Memory B cell (primary cell): ENCODE measurements at regions not wholly inside any gene's neighbourhood (a gene's known extent, or its start where the extent isn't known, plus 50 kb on each side); places are given as distances from the start of the nearest gene placed in this dataset.

Experiments used
- ATAC-seq: fragments of 150-1000 bp; cut with Tn5 transposase; 2 replicates; pipeline ENCODE4 v1.10.0; 2021; ENCODE audit warnings: low read depth, mild to moderate bottlenecking, moderate library complexity
- DNase-seq, 2 donors: peaks; one replicate each; pipeline ENCODE4 v3.0.0; 2022; ENCODE audit warnings: low spot score in 2 of 2
- H3K27ac Mint-ChIP-seq: one replicate; pipeline ENCODE4 v1.8.0; 2022; ENCODE audit warnings: mild to moderate bottlenecking, moderate library complexity, mixed read lengths
- H3K27me3 Mint-ChIP-seq: one replicate; pipeline ENCODE4 v1.8.0; 2022; ENCODE audit warnings: mixed read lengths
- H3K36me3 Mint-ChIP-seq: one replicate; pipeline ENCODE4 v1.8.0; 2022; ENCODE audit warnings: mild to moderate bottlenecking, mixed read lengths
- H3K4me1 Mint-ChIP-seq: one replicate; pipeline ENCODE4 v1.8.0; 2022; ENCODE audit warnings: mixed read lengths
- H3K4me3 Mint-ChIP-seq: one replicate; pipeline ENCODE4 v1.8.0; 2022; ENCODE audit warnings: mild to moderate bottlenecking, moderate library complexity, mixed read lengths
- H3K9me3 Mint-ChIP-seq: one replicate; pipeline ENCODE4 v1.8.0; 2022; ENCODE audit warnings: mixed read lengths

DNA sequence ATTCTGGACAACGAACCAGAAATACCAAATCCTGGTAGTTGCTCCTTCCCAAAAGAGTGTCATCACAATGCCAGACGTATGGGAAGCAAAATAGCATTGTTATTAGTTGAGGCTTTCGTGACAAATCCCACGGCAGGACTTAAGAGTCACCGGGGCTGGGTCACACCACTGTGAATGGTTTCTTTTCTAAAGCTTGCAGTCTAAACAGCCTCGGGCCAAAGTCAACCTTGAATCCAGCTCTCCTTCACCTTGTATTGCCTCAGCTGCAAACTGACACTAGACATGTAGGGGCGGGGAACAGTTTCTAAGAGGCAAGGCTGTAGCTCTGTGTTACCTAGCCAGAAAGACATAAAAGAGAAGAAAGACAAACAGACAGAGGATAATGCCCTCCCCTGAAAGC, 734.8 kb downstream of the MED13L start:
- no peak overlapping the region for H3K27ac Mint-ChIP-seq
- H3K27me3 Mint-ChIP-seq = no peaks in the 10 kb centered on the region
- peaks cover 6% of the 10 kb centered on the region for H3K9me3 Mint-ChIP-seq
- no peaks in the 10 kb centered on the region for H3K36me3 Mint-ChIP-seq
- H3K4me3 Mint-ChIP-seq = no peak overlapping the region
- H3K4me1 Mint-ChIP-seq = no peaks in the 10 kb centered on the region
- DNase-seq = no peak
- no peak for ATAC-seq

DNA sequence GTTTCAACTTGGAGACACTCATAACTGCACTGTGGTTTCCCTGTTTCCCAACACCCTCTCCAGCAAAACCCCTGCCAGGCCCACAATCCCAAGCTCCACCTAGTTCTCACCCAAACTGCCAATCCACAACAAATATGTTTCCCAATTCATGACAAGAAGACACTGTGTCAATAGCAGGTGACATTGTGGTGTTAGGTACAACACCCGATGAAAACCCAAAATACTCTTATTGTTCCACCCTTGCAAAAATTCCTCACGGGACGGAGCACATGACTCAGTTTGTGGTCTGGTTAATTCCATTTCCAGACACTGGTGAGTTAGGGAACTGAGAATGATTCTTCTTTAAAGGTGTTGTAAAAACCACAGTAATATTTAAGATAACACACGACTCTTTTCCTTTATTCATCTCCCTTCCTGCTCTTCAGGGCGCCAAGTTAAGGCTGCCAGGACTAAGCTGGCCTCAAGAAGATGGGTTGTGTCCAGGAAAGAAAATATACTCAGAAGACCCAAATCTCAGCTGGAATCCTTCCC, 735.5 kb downstream of the MED13L start:
- H3K36me3 Mint-ChIP-seq = no peaks in the 10 kb centered on the region
- no peak overlapping the region for H3K4me3 Mint-ChIP-seq
- DNase-seq = no peak

DNA sequence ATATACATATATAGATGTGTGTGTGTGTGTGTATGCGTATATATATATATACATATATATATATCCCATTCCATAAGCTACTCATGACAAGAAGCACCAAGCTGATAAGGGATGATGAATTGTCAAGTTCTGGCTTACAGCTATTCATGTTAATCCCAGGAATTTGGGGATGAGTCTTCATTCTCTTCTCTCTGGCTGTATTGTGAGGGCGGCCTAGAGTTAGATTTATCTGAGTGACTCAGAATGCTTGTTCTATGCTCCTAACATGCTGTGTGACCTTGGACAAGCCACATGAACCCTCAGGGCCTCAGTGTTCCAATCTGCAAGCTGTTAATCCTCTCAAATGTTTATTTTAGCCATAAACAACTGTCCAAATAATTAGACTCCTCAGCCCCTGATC, 749.0 kb downstream of the MED13L start:
- H3K4me1 Mint-ChIP-seq = no peaks in the 10 kb centered on the region
- no peak overlapping the region for H3K4me3 Mint-ChIP-seq
- no peaks in the 10 kb centered on the region for H3K9me3 Mint-ChIP-seq
- DNase-seq (no peak), ATAC-seq (no peak)
- no peaks in the 10 kb centered on the region for H3K27me3 Mint-ChIP-seq
- H3K36me3 Mint-ChIP-seq = no peaks in the 10 kb centered on the region
- no peak overlapping the region for H3K27ac Mint-ChIP-seq

More for the DNA sequence above, 735.5 kb downstream of the MED13L start:
- Mint-ChIP-seq H3K9me3 (peaks cover 6% of the 10 kb centered on the region), H3K27ac (no peak overlapping the region), H3K27me3 (no peaks in the 10 kb centered on the region), H3K4me1 (no peaks in the 10 kb centered on the region)
- no peak for ATAC-seq

DNA sequence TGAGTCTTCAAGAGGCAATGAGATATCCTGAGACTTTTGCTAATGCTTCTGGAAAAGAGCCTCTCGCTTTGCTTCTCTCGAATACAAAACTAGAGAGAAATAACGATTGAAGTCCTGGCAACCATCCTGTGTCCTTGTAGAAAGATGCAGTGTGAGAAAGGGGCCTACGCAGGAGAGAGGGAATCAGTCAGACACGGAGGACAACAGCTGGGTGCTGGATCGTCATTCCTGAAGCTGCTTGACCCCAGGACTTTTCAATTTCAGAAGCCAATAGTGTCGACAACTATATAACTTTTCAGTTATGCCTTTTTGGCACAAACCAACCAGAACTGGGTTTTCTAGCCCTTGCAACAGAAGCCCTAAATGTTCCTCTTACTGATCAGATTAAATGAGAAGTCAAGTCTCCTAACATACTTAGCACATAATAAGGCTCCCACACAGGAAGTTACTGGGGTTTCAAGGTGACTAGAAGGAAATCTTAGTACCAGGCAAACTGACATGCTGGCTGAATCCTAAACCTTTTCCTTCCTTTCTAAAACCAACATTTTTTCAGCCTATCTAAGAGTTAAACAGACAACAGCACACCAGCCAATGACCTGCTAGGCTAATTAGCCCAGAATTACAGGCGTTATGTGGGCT, 755.6 kb downstream of the MED13L start:
- DNase-seq (no peak), ATAC-seq (no peak)
- Mint-ChIP-seq H3K4me3 (no peak overlapping the region), H3K4me1 (no peaks in the 10 kb centered on the region), H3K9me3 (peaks cover 3% of the 10 kb centered on the region), H3K36me3 (no peaks in the 10 kb centered on the region), H3K27me3 (no peaks in the 10 kb centered on the region), H3K27ac (no peak overlapping the region)

DNA sequence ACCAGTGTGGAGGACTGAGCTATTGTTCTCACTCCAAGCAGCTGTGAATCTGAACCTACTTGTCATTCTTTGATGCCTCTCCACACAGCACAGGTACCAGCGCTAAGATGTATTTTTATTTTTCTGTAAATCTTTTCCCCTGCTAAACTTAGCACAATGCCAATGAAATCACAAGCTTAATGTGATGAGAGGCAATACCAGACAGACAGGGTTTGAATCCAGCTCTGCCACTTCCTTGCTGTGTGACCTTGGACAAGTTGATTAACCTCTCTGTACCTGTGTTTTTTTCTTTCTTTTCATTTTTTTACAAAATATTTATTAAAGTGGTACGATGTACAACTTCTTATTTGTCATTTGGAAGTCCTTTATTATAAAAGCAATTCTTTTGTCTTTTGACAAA, 757.6 kb downstream of the MED13L start:
- H3K4me1 Mint-ChIP-seq = no peaks in the 10 kb centered on the region
- no peaks in the 10 kb centered on the region for H3K36me3 Mint-ChIP-seq
- peaks cover 9% of the 10 kb centered on the region for H3K9me3 Mint-ChIP-seq
- H3K4me3 Mint-ChIP-seq = no peak overlapping the region
- no peak for ATAC-seq
- no peak for DNase-seq
- H3K27ac Mint-ChIP-seq = no peak overlapping the region
- H3K27me3 Mint-ChIP-seq = peaks cover 1% of the 10 kb centered on the region

DNA sequence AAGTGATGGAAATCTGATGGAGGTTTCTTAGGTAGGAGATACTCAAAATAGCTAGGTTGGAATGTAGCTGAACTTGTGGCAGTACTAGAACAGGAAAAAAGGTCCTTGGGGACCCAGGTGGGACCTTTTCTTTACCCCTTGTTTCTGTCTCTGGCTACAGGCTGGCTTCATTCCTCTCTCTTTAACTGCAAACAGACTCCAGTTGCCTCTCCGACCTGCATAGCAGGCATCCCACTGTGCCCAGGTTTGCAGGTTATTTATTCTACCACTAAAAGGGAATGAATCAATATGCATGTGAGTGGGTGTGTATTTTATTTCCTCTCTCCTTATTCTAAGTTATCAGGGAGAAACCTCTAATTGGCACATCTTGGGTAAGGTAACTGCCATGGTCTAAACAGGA, 758.1 kb downstream of the MED13L start:
- Mint-ChIP-seq H3K27me3 (peaks cover 1% of the 10 kb centered on the region), H3K9me3 (peaks cover 12% of the 10 kb centered on the region)

DNA sequence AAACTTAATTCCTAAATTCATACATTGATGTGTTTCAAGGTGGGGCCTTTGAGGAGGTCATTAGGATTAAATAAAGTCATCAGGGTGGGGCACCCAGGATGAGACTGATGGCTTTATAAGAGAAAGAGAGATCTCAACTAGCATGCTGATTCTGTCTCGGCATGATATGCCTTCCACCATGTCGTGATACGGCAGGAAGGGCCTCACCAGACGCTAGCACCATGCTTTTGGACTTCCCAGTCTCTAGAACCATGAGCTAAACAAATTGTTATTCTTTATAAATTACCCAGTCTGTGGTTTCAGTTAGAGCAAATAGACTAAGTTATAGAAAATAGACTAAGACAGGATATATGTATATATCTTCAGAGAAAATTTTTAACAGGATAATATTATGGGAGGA, 759.6 kb downstream of the MED13L start:
- Mint-ChIP-seq H3K36me3 (no peaks in the 10 kb centered on the region), H3K27ac (no peak overlapping the region), H3K4me3 (no peak overlapping the region), H3K9me3 (peaks cover 19% of the 10 kb centered on the region), H3K27me3 (peaks cover 1% of the 10 kb centered on the region), H3K4me1 (no peaks in the 10 kb centered on the region)
- DNase-seq (no peak), ATAC-seq (no peak)

More for the DNA sequence above, 758.1 kb downstream of the MED13L start:
- H3K36me3 Mint-ChIP-seq = no peaks in the 10 kb centered on the region
- no peak for ATAC-seq
- H3K4me3 Mint-ChIP-seq = no peak overlapping the region
- H3K27ac Mint-ChIP-seq = no peak overlapping the region
- no peaks in the 10 kb centered on the region for H3K4me1 Mint-ChIP-seq
- DNase-seq = no peak

DNA sequence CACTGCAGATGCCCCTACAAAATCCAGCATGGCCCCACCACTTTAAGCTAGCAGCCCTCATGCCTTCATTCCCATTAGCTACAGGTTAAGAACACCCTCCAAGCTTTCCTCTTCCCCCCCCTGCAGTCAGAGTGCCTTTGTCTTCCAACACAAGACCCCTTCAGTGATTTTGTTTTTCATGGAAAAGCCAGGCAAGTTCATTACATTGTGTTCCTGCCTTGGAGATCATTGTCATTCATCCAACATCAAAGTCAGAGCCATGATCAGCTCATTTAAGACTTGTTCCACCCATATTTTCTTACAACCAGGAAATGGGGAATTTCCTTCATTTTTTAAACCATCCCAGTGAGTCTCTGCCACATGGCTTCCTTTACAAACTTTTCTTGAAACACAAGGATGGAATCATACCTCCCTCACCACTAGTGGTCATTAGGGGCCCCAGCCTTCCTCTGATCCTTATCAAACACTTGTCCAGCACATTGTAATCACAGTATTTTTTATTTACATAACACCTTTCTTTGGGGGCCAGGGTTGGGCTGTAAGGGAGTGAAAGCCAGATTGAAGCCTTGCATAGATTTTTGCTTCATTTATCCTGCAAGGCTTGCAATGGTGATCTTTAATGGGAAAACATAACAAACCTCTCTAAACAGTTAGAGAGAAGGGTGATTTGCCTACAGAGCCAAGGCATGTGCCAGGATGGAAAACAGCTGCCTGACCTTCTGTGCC, 765.3 kb downstream of the MED13L start:
- no peak for DNase-seq
- Mint-ChIP-seq H3K36me3 (no peaks in the 10 kb centered on the region), H3K4me1 (no peaks in the 10 kb centered on the region), H3K4me3 (no peak overlapping the region), H3K27me3 (peaks cover 1% of the 10 kb centered on the region), H3K27ac (no peak overlapping the region), H3K9me3 (peaks cover 19% of the 10 kb centered on the region)
- no peak for ATAC-seq

DNA sequence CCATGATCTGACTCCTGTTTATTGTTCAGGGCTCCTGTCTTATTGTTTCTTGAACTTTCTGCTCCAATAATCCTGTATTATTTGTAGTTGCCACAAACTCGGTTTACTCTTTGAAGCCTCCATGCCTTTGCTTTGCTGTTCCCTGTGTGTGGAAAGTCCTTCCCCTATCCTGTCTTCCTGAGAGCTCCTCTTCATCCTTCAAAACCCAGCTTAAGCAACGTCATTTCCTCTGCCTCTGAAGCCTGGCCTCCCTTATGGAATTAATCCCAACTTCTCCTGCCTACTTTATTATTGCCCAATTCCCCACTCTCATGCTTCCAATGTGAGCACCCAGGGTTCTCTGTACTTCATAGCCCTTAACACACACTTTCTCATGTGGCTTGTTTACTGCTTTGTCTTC, 766.2 kb downstream of the MED13L start:
- ATAC-seq = no peak

DNA sequence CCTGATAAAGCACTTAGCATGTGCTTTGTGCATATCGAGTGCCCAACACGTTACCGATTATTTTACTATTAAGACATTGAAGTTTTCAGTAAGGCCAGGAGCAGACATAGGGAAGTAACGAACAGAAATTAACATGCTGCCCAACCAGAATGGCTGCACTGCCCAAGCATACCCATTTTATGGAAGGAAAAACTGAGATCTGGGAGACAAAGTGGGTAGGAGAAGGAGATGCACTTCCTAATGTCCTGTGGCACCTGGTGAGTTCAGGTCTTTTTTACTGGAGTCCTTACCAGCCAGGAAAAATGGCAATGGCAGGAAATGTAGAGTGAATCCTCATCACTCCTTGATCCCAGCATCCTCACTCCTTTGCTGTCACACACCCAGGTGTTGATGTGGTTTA, 768.5 kb downstream of the MED13L start:
- Mint-ChIP-seq H3K4me3 (no peak overlapping the region), H3K27me3 (no peaks in the 10 kb centered on the region), H3K36me3 (no peaks in the 10 kb centered on the region), H3K4me1 (peaks cover 4% of the 10 kb centered on the region), H3K9me3 (peaks cover 8% of the 10 kb centered on the region), H3K27ac (no peak overlapping the region)
- ATAC-seq (no peak), DNase-seq (no peak)

More for the DNA sequence above, 766.2 kb downstream of the MED13L start:
- Mint-ChIP-seq H3K9me3 (peaks cover 19% of the 10 kb centered on the region), H3K36me3 (no peaks in the 10 kb centered on the region), H3K27ac (no peak overlapping the region), H3K4me3 (no peak overlapping the region), H3K4me1 (peaks cover 3% of the 10 kb centered on the region), H3K27me3 (peaks cover 1% of the 10 kb centered on the region)
- DNase-seq = no peak

DNA sequence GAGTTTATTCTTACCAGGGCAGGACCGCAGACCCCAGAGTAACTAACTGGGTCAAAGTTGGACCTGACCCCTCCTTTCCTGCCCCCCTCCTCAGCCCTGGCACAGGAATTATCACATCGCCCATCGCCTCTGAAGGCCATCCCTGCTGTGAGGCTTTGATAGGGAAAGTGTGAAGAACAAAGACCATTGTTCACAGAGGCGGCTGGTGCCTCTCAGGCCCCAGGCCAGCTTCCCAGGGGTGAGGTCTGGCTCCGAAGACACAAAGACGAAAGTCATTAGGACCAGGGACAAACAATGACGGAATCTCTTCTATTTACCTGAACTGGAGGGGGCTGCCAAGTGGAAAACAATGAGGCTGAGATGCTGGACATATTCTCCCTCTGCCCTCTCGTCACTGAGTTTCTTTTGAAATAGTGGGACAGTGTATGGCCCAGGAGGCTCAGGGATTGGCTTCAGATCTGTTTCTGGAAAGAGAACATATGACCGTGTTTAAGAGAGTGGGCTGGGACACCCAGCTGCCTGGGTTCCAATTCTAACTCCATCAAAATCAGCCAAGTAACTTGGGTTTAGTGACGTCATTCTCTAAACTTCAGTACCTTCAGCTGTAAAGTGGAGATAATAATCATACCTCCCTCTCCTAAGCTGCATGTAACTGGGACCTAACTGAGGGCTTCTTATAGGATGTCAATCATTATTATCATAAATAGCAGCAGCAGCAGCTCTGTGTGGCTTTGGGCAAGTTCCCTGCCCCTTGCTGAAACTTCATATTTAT, 769.4 kb downstream of the MED13L start:
- DNase-seq (no peak), ATAC-seq (no peak)
- Mint-ChIP-seq H3K36me3 (no peaks in the 10 kb centered on the region), H3K27me3 (no peaks in the 10 kb centered on the region), H3K9me3 (peaks cover 5% of the 10 kb centered on the region), H3K4me3 (no peak overlapping the region), H3K4me1 (peaks cover 6% of the 10 kb centered on the region), H3K27ac (no peak overlapping the region)

DNA sequence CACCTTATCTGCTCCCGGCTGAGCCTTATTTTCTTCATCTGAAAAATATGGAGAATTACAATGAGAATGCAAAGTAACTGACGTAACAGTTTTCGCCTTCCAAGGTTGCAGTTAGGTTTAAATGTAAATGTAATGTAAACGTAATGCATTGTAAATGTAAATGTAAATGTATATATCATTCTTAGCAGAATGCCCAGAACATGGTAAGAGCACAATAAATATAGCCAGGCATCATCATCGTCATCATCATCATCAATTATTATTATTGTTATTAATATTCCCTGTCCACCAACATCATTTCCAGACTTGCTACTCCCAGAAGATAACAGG, 770.0 kb downstream of the MED13L start:
- Mint-ChIP-seq H3K4me1 (peaks cover 6% of the 10 kb centered on the region), H3K36me3 (peaks cover under 1% of the 10 kb centered on the region), H3K9me3 (peaks cover 4% of the 10 kb centered on the region), H3K4me3 (no peak overlapping the region), H3K27ac (no peak overlapping the region), H3K27me3 (no peaks in the 10 kb centered on the region)
- ATAC-seq = no peak
- no peak for DNase-seq

DNA sequence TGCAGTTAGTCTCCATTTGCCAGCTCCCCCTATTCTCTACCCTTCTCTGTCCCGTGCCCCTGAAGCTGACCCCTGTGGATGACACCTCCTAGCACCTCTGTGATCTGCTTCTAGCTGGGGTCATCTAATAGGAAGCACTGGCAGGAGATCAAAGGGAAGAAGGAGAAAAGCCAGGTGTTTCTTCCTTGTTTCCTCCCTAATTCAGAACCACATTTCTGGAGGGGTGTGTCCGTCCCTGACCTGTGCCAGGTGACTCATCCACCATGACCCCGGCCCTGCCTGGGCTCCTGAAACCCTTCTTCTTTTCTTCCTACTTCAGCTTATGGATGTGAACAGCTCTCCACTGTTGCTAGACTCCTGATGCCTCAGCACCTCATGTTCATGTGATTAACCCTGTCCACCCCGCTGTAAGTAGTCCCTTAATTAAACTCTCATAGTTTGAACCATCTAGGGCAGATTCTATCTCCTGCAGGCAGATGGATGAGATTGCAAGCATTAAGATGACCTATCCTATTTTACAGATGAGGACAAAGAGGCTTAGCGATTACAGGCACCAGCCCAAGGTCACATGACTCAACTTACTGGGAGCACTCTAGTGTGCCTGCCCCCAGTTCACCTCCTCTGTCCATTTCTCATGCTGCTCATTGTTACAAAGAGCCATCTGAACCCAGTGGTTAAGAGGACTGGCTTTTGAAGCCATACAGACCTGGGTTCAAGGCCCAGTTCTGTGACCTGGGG, 770.5 kb downstream of the MED13L start:
- Mint-ChIP-seq H3K4me3 (no peak overlapping the region), H3K27ac (no peak overlapping the region)
- no peak for ATAC-seq

More for the DNA sequence above, 770.5 kb downstream of the MED13L start:
- DNase-seq = no peak
- peaks cover 1% of the 10 kb centered on the region for H3K36me3 Mint-ChIP-seq
- peaks cover 6% of the 10 kb centered on the region for H3K9me3 Mint-ChIP-seq
- H3K27me3 Mint-ChIP-seq = no peaks in the 10 kb centered on the region
- H3K4me1 Mint-ChIP-seq = peaks cover 6% of the 10 kb centered on the region
